ENCODE measurements at regions not wholly inside any gene's neighbourhood (a gene's known extent, or its start where the extent isn't known, plus 50 kb on each side); places are given as distances from the start of the nearest gene placed in this dataset.

GRCh38 chr10:21393931-21394330, 131.6 kb downstream of the SKIDA1 start:
- no peak for TF ChIP-seq POLR2A (IDR thresholded peaks at IDR 0.05; ENCODE audit: low read depth, low read length)
- no peak for TF ChIP-seq TAF1 (IDR thresholded peaks at IDR 0.05; ENCODE audit: low read depth, low read length)
- no peak for TF ChIP-seq POLR2AphosphoS5 (IDR thresholded peaks at IDR 0.05; ENCODE audit: low read depth, low read length)
- TF ChIP-seq POU2F2 (IDR thresholded peaks at IDR 0.05; ENCODE audit: low read depth, low read length) = no peak

Measured in GM12891 (cell line).